HL-60 (cell line): ENCODE measurements at regions not wholly inside any gene's neighbourhood (a gene's known extent, or its start where the extent isn't known, plus 50 kb on each side); places are given as distances from the start of the nearest gene placed in this dataset.

Experiments used
- DNase-seq, 2 experiments: peaks; one replicate each; pipeline ENCODE4 v3.0.0-alpha.2; 2010 to 2020; ENCODE audit warnings: low read depth in 1 of 2, low spot score in 1 of 2
- H3K27ac ChIP-seq: fragments of 250-450 bp; sonication (Bioruptor Pico); replicated peaks from 2 replicates; pipeline ENCODE4 v1.5.1; 2020; ENCODE audit warnings: mild to moderate bottlenecking, moderate library complexity
- H3K27me3 ChIP-seq: fragments of 250-450 bp; sonication (Bioruptor Pico); 2 replicates; pipeline ENCODE4 v1.5.1; 2021; ENCODE audit warnings: mild to moderate bottlenecking, moderate library complexity; ENCODE audit not compliant: insufficient read depth, poor library complexity, severe bottlenecking
- H3K4me3 ChIP-seq: replicated peaks from 2 replicates; pipeline ENCODE4 v1.5.1; 2011; ENCODE audit warnings: mild to moderate bottlenecking, control low read depth, low read length; ENCODE audit not compliant: insufficient read depth
- CTCF ChIP-seq: IDR thresholded peaks from one replicate; pipeline ENCODE4 v1.5.1; 2011; ENCODE audit warnings: low read length, control low read depth, inconsistent platforms; ENCODE audit not compliant: insufficient read depth
- GABPA ChIP-seq: IDR thresholded peaks from 2 replicates; pipeline ENCODE4 v1.6.1; 2012; ENCODE audit warnings: low read depth
- POLR2AphosphoS5 ChIP-seq: IDR thresholded peaks from 2 replicates; pipeline ENCODE4 v1.6.1; 2012; ENCODE audit warnings: low read depth
- REST ChIP-seq: IDR thresholded peaks from 2 replicates; pipeline ENCODE4 v1.6.1; 2012; ENCODE audit warnings: low read depth; ENCODE audit not compliant: insufficient replicate concordance
- SPI1 ChIP-seq: IDR thresholded peaks from 2 replicates; pipeline ENCODE4 v1.6.1; 2012; ENCODE audit warnings: low read depth, mild to moderate bottlenecking, borderline replicate concordance

GRCh38 chr2:156004459-156004858 lies 328.1 kb downstream of the NR4A2 start:
- Histone ChIP-seq H3K27me3 (no peaks in the 10 kb centered on the region), H3K4me3 (no peak overlapping the region), H3K27ac (no peak overlapping the region)
- DNase-seq = no peak
- TF ChIP-seq SPI1 = no peak
- no peak for TF ChIP-seq GABPA
- TF ChIP-seq REST = no peak
- no peak for TF ChIP-seq CTCF
- TF ChIP-seq POLR2AphosphoS5 = no peak

GRCh38 chr2:156003780-156004179 lies 328.7 kb downstream of the NR4A2 start:
- DNase-seq = no peak

GRCh38 chr2:156001851-156002250 lies 330.7 kb downstream of the NR4A2 start:
- Histone ChIP-seq H3K27ac (no peak overlapping the region), H3K27me3 (no peaks in the 10 kb centered on the region), H3K4me3 (no peak overlapping the region)
- TF ChIP-seq GABPA = no peak
- TF ChIP-seq SPI1 = no peak
- no peak for TF ChIP-seq POLR2AphosphoS5
- no peak for TF ChIP-seq REST
- no peak for TF ChIP-seq CTCF
- no peak for DNase-seq

More at GRCh38 chr2:156003780-156004179, 328.7 kb downstream of the NR4A2 start:
- TF ChIP-seq GABPA (no peak), POLR2AphosphoS5 (no peak), SPI1 (no peak), CTCF (no peak), REST (no peak)
- no peak overlapping the region for H3K27ac ChIP-seq
- no peaks in the 10 kb centered on the region for H3K27me3 ChIP-seq
- no peak overlapping the region for H3K4me3 ChIP-seq
